Stimulated activated CD4-positive, alpha-beta T cell treated with anti-CD3 and anti-CD28 coated beads, Interleukin-1b, Interleukin-23, amount 100 ng/mL, for 24 hours (primary cell): ENCODE measurements at regions not wholly inside any gene's neighbourhood (a gene's known extent, or its start where the extent isn't known, plus 50 kb on each side); places are given as distances from the start of the nearest gene placed in this dataset.
"Not testable (repeated sequence)": the region's sequence is repeated elsewhere in the genome, so short reads cannot be mapped to it uniquely, and the experiment has no call there.

Source experiments
- DNase-seq, 4 experiments: peaks; one replicate each; pipeline ENCODE4 v3.0.0-alpha.2; 2020; ENCODE audit warnings: low read depth in 4 of 4, low spot score in 1 of 4

DNA sequence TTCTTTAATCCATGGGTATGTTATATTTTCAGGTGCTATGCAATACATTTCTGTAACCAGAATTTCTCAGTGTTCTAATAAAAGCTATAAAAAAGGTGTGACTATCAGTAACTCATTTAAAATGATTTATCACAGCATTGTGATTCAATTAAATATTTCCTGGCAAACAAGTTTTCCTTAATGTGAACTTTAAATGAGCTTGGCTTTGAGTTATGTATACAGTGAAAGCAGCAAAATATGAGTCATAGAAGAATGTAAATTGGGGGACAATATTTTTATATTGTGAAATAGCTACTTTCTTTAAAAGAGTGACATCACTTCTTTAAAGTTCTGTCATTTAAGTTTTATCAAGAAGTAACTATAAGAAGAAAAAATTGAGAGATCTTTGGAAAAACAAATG lies 484.9 kb upstream of the MAN1A1 start:
- no peak for DNase-seq

GRCh38 chr6:119832411-119832810 lies 482.9 kb upstream of the MAN1A1 start:
- no peak for DNase-seq

DNA sequence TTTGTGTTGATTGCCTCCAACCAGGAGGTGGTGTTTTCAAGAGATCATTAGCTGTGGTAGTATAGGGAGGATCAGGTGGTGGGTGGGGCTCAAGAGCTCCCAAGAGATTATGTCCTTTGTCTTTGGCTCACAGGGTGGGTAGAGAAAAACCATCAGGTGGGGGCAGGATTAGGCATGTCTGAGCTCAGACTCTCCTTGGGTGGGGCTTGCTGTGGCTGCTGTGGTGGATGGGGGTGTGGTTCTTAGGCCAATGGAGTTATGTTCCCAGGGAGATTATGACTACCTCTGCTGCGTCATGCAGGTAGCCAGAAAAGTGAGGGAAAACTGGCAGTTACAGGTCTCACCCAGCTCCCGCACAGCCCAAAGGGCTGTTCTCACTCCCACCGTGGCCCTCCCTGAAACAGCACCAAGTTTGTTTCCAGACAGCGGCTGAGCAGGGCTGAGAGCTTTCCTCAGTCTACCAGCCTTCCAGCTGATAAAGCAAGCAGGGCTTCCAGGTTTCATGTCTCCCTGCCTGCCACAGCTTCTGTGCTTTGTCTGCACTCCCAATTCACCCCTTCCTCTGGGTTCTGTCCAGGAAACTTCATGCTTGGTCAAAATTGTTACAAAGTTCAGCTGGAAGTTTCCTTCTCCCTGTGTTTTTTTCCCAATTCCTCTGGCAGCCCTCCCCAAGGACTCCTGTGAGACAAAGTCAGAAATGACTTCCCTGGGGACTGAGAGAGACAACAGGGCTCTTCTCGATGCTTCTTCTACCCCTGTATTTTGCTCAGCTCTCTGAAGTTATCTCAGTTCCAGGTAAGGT lies 481.1 kb upstream of the MAN1A1 start:
- DNase-seq: no peak

- no peak for DNase-seq
These were observed 480.5 kb upstream of the MAN1A1 start for GRCh38 chr6:119830069-119830468.

DNA sequence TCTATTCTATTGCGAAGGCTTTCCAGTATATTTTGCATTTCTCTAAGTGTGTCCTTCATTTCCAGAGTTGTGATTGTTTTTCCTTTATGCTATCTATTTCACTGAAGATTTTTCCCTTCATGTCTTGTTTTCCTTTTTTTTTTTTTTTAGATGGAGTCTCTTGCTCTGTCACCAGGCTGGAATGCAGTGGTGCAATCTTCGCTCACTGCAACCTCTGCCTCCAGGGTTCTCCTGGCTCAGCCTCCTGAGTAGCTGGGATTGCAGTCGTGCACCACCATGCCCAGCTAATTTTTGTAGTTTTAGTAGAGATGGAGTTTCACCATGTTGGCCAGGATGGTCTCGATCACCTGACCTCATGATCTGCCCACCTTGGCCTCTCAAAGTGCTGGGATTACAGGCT lies 479.9 kb upstream of the MAN1A1 start:
- DNase-seq: not testable (repeated sequence)

- DNase-seq: no peak
These were observed 479.4 kb upstream of the MAN1A1 start for GRCh38 chr6:119829006-119829405.

DNA sequence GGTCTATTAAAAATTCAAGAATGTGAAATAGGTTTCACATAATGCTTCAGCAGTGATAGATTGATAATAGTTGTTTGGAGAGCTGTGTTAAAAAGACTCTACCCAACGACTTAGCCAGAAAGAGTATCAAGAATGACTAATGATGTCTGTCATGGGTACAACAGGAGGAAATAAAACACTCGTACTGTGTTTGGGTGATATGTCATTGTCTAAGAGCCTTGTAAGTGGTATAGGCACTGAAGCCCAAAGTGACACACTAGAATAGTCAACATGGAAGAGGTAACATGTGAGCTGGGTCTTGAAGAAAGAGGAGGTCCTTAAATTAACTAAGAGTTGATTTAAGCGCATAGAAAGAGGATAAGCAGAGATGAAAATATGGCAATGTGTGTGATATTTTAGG lies 471.8 kb upstream of the MAN1A1 start:
- DNase-seq: no peak

GRCh38 chr6:119818876-119819275 lies 469.3 kb upstream of the MAN1A1 start:
- no peak for DNase-seq

DNA sequence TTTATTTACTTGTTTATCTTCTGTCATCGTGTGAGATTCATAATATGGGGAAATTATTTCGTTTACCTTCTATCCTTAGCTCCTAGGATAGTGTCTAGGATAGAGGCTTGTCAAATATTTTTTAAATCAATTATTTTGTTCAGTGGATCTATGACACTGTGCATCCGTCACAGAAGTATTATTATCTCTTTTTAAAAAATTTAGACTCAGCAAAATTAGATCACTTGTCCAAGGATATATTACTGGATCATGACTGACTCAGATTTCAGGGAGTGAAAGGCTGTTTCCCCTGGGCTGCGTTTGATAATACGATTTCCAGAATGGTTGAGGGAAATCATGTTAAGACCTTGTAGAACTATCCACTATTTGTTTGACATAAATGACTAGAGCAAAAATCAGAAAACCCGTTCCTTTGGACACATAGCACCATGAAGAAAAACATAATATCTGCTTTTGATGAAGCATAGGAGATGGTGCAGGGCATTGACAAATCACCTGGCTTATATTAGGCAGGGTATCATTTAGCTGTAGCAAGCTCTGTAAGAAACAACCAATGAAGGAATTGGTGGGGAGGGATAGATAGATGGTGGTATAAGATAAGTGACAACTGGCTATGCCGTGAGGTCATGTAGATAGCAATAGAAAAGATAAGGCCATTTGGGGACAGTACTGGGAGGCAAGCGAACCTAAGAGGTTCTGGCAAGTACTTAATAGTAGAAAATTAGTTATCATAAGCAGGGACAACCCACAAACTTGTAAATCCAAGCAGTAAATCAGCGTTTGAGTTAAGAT lies 465.2 kb upstream of the MAN1A1 start:
- no peak for DNase-seq

DNA sequence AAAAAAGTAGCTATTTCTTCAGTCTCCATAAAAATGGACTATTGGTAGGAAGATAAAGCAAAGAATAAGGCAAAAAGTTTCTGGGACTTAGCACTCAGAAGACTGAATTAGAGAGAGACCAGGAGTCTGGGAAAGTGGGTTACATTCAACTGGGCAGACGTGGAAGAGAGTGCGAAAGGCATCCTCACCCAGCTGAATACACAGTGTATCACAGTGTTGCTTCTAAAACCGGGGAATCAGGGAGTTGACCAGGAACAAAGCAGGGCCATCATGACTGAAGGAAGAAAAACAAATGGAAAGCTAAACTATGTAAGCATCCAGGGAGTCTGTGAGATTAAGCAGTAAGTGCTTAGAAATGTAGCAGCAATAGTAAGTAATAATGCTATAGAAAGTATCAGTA lies 452.9 kb upstream of the MAN1A1 start:
- no peak for DNase-seq

DNA sequence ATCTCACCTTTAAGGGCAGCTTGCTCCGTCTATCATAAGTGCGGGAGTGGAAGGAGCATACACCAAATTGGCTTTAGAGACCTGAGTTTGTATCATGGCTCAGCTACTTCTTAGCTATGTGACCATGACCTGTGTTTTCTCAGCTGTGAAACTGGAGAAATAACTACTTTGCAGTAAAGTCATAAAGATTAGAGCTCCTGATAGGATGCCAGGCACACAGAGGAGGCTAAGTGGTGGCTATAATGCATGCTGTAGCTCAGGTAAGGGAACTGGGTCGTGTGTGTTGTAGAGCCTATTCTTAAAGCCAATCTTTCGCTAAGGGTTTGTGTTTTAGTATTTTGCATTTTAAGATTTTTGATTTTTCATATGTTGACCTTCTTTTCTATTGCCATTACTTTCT lies 451.5 kb upstream of the MAN1A1 start:
- no peak for DNase-seq

- DNase-seq: no peak
These were observed 451.0 kb upstream of the MAN1A1 start for GRCh38 chr6:119800526-119800925.

DNA sequence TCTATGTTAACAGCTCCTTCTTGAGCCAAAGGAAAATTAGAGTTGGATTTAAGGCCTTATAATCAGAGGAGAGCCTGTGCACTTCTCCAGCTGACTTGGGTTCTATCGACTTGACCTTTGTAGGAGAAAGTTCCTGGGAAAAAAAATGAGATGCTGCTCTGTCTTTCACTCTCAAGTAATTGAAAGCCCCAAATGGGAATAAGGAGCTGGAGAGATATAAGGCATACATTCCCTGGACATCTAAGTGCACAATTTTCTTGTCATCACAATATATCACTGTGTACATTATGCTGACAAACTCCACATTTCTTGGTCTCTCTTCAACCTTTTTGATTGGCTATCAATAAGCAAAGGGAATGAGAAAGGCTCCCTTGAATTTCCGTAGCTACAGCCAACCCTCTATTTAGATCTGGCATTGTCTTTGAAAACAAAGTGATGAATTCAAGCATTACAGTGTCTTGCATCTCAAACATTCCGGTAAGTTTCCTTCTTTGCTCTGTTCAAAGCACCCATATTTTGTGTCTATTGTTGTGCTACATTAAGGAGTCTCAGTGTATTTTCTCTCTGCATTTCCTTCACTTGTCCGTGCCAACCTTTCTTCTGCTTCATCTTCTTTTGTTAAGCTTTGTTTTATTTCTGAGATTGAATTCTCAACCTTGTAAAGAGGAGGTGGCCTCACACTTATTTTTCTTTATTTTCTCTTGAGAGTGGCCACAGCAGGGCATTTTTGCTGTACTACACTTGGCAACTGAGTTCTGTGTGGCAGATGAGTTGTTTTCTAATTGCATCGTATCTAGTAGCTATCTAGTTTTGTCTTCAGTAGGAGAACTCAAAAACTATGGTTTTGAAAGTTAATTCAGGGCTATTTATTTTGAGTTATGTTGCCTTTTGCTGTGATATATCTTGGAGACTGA lies 450.3 kb upstream of the MAN1A1 start:
- DNase-seq: no peak

- no peak for DNase-seq
These were observed 442.2 kb upstream of the MAN1A1 start for GRCh38 chr6:119791736-119792135.

DNA sequence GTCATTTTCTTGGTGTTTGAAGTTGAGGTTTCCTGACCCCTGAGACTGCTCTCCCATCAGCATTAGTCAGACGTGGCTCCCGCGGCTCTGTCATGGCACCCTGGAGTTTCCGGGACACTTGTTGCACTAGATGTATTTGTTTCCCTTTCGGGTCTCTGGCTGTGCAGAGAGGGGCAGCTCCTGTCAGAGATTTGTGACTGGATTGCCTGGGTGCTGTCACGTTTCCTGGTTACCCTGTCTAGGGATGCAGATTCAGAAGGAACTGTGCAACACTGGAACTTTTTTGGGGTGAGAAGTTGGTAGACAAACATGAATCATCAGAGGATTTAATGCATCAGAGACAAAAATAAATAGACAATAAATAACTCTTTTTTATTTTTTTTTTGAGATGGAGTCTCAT lies 431.8 kb upstream of the MAN1A1 start:
- DNase-seq: no peak

DNA sequence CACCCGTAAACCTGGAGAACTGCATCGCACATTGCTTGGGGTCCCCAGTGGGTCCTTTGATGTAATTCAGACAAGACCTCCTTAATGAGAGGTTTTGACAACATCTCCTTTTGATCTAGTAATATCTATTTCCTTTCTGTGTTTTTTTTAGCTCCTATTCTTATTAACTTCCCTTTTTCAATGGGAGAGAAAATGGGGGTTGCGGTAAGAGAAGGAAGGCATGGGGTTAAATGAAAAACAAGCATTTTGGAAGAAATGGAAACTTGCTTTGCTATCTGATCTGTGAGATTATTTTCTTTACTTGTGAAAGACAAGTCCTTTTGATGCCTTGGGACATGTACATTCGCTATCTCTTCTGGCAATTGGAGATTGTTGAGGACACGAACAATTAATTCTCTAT lies 418.6 kb upstream of the MAN1A1 start:
- DNase-seq: no peak

- DNase-seq: no peak
These were observed 415.5 kb upstream of the MAN1A1 start for GRCh38 chr6:119764927-119765681.

DNA sequence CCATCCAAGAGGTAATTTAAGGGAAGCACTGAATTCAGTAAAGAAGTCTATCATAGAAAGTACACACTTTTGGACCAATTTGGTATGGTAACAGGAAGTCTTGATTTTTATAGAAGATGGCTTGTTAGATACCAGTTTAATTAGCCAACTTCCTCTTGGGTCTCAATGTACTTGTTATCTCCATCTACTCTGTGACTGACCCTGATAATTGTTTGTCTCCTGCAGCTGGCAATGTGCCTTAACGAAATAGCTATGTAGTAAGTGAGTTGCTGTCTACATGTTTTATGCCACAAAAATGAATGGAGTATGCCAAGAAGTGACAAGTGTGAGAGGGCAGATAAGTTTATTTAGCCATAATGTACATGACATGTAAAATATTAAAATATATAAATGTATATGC lies 410.5 kb upstream of the MAN1A1 start:
- no peak for DNase-seq

DNA sequence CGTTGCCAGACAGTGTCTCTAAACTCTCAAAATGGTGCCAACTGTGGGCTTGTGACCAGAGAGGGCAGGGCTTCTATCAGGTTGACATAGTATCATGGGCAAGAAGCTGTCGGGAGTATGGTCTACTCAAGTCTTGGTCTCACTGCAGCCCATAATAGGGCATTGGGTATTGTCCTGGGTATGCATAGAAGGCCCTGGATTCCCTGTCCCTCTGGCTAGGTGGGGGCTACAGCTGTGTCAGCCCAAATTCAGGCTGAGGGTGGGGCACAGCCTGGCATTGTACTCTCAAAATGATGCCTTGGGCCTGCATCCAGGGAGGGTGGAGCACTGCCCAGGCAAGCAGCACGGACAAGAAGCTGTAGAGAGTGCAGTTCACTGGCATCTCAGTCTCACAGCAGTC lies 408.8 kb upstream of the MAN1A1 start:
- DNase-seq: no peak

DNA sequence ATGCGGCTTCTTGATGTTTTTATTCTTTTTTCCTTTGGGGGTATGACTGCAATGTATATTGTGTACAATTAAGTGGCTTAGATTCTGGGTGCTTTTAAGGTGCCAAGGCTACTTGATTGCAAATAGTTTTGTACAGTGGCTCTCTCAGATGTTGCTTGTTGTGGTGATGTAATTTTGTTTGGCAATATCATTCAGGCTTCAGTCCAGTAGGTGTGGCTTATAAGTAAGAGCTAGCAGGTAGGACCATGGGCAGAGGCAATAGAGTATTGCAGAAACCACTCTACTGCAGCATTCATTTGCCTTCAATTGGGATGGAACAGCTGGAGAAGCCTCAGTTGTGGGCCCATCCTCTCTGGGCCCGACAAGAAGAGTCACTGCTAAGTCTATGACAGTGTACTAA lies 407.9 kb upstream of the MAN1A1 start:
- DNase-seq: no peak

GRCh38 chr6:119749335-119749734 lies 399.8 kb upstream of the MAN1A1 start:
- DNase-seq: no peak
